Mononuclear cell (primary cell): ENCODE measurements at regions not wholly inside any gene's neighbourhood (a gene's known extent, or its start where the extent isn't known, plus 50 kb on each side); places are given as distances from the start of the nearest gene placed in this dataset.

ENCODE experiments used
- H3K27me3 ChIP-seq: 2 replicates; pipeline ENCODE4 v1.6.0; 2011; ENCODE audit warnings: low read length, control low read depth; ENCODE audit not compliant: insufficient read depth
- H3K4me1 ChIP-seq: 2 replicates; pipeline ENCODE4 v1.5.1; 2011; ENCODE audit warnings: mild to moderate bottlenecking, low read length, control low read depth; ENCODE audit not compliant: insufficient read depth
- H3K4me3 ChIP-seq: 2 replicates; pipeline ENCODE4 v1.5.1; 2011; ENCODE audit warnings: mild to moderate bottlenecking, low read length, moderate library complexity
- H3K9me3 ChIP-seq: 2 replicates; pipeline ENCODE4 v1.5.1; 2011; ENCODE audit warnings: low read depth, mild to moderate bottlenecking, control low read depth, low read length

- H3K4me1 ChIP-seq = no peaks in the 10 kb centered on the region
- H3K9me3 ChIP-seq = no peaks in the 10 kb centered on the region
- no peak overlapping the region for H3K4me3 ChIP-seq
- H3K27me3 ChIP-seq = no peaks in the 10 kb centered on the region
These were observed 322.3 kb downstream of the CHRM3 start for GRCh38 chr1:239708622-239709021.

GRCh38 chr1:239711768-239712167 lies 325.4 kb downstream of the CHRM3 start:
- Histone ChIP-seq H3K4me1 (peaks cover 4% of the 10 kb centered on the region), H3K4me3 (no peak overlapping the region), H3K27me3 (no peaks in the 10 kb centered on the region), H3K9me3 (no peaks in the 10 kb centered on the region)

GRCh38 chr1:239717097-239717917 lies 330.9 kb downstream of the CHRM3 start:
- H3K9me3 ChIP-seq = no peaks in the 10 kb centered on the region
- H3K4me3 ChIP-seq = no peak overlapping the region
- peaks cover 16% of the 10 kb centered on the region for H3K4me1 ChIP-seq
- no peaks in the 10 kb centered on the region for H3K27me3 ChIP-seq

GRCh38 chr1:239717918-239718184 lies 331.5 kb downstream of the CHRM3 start:
- Histone ChIP-seq H3K4me1 (peaks cover 16% of the 10 kb centered on the region), H3K27me3 (no peaks in the 10 kb centered on the region), H3K9me3 (no peaks in the 10 kb centered on the region), H3K4me3 (no peak overlapping the region)

- Histone ChIP-seq H3K9me3 (no peaks in the 10 kb centered on the region), H3K4me3 (peak overlapping the region; percentile 11), H3K27me3 (no peaks in the 10 kb centered on the region), H3K4me1 (peaks cover 16% of the 10 kb centered on the region)
These were observed 332.2 kb downstream of the CHRM3 start for GRCh38 chr1:239718571-239718970.

- Histone ChIP-seq H3K27me3 (no peaks in the 10 kb centered on the region), H3K4me1 (peaks cover 16% of the 10 kb centered on the region), H3K4me3 (peak overlapping the region; percentile 42), H3K9me3 (no peaks in the 10 kb centered on the region)
These were observed 332.7 kb downstream of the CHRM3 start for GRCh38 chr1:239718997-239719628.

- H3K27me3 ChIP-seq = no peaks in the 10 kb centered on the region
- no peaks in the 10 kb centered on the region for H3K9me3 ChIP-seq
- H3K4me3 ChIP-seq = peak overlapping the region; percentile 42
- peaks cover 16% of the 10 kb centered on the region for H3K4me1 ChIP-seq
These were observed 333.4 kb downstream of the CHRM3 start for GRCh38 chr1:239719642-239720258.

GRCh38 chr1:239722035-239722434 lies 335.7 kb downstream of the CHRM3 start:
- no peak overlapping the region for H3K4me3 ChIP-seq
- H3K9me3 ChIP-seq = no peaks in the 10 kb centered on the region
- H3K4me1 ChIP-seq = peaks cover 12% of the 10 kb centered on the region
- no peaks in the 10 kb centered on the region for H3K27me3 ChIP-seq

- Histone ChIP-seq H3K4me1 (peaks cover 11% of the 10 kb centered on the region), H3K4me3 (no peak overlapping the region), H3K27me3 (no peaks in the 10 kb centered on the region), H3K9me3 (no peaks in the 10 kb centered on the region)
These were observed 337.5 kb downstream of the CHRM3 start for GRCh38 chr1:239723776-239724367.

- no peaks in the 10 kb centered on the region for H3K4me1 ChIP-seq
- H3K9me3 ChIP-seq = no peaks in the 10 kb centered on the region
- no peaks in the 10 kb centered on the region for H3K27me3 ChIP-seq
- no peak overlapping the region for H3K4me3 ChIP-seq
These were observed 339.0 kb downstream of the CHRM3 start for GRCh38 chr1:239725371-239725770.

GRCh38 chr1:239725933-239726332 lies 339.6 kb downstream of the CHRM3 start:
- Histone ChIP-seq H3K4me1 (no peaks in the 10 kb centered on the region), H3K9me3 (no peaks in the 10 kb centered on the region), H3K4me3 (no peak overlapping the region), H3K27me3 (no peaks in the 10 kb centered on the region)

GRCh38 chr1:239730378-239730777 lies 344.0 kb downstream of the CHRM3 start:
- Histone ChIP-seq H3K9me3 (no peaks in the 10 kb centered on the region), H3K27me3 (no peaks in the 10 kb centered on the region), H3K4me3 (no peak overlapping the region), H3K4me1 (no peaks in the 10 kb centered on the region)

GRCh38 chr1:239731082-239731748 lies 344.8 kb downstream of the CHRM3 start:
- H3K4me1 ChIP-seq = no peaks in the 10 kb centered on the region
- H3K4me3 ChIP-seq = no peak overlapping the region
- H3K27me3 ChIP-seq = no peaks in the 10 kb centered on the region
- H3K9me3 ChIP-seq = no peaks in the 10 kb centered on the region

- no peaks in the 10 kb centered on the region for H3K4me1 ChIP-seq
- no peaks in the 10 kb centered on the region for H3K27me3 ChIP-seq
- no peaks in the 10 kb centered on the region for H3K9me3 ChIP-seq
- no peak overlapping the region for H3K4me3 ChIP-seq
These were observed 346.4 kb downstream of the CHRM3 start for GRCh38 chr1:239732770-239733169.

GRCh38 chr1:239733995-239734394 lies 347.6 kb downstream of the CHRM3 start:
- Histone ChIP-seq H3K4me1 (no peaks in the 10 kb centered on the region), H3K9me3 (no peaks in the 10 kb centered on the region), H3K27me3 (no peaks in the 10 kb centered on the region), H3K4me3 (no peak overlapping the region)
